Effector memory CD8-positive, alpha-beta T cell (primary cell): ENCODE measurements at regions not wholly inside any gene's neighbourhood (a gene's known extent, or its start where the extent isn't known, plus 50 kb on each side); places are given as distances from the start of the nearest gene placed in this dataset.

Source experiments
- ATAC-seq: fragments of 150-1000 bp; cut with Tn5 transposase; replicated peaks from 2 replicates; pipeline ENCODE4 v1.10.0; 2021; ENCODE audit warnings: mild to moderate bottlenecking, moderate library complexity
- DNase-seq, 3 experiments: peaks; one replicate each; pipeline ENCODE4 v3.0.0; 2021
- H3K27ac Mint-ChIP-seq, 2 donors: one replicate each; pipeline ENCODE4 v1.8.0; 2022; ENCODE audit warnings: mild to moderate bottlenecking in 2 of 2, mixed read lengths in 2 of 2, moderate library complexity in 2 of 2
- H3K27me3 Mint-ChIP-seq, 2 donors: one replicate each; pipeline ENCODE4 v1.8.0; 2022; ENCODE audit warnings: mixed read lengths in 2 of 2
- H3K36me3 Mint-ChIP-seq: one replicate; pipeline ENCODE4 v1.8.0; 2022; ENCODE audit warnings: mild to moderate bottlenecking, moderate library complexity, mixed read lengths; ENCODE audit not compliant: insufficient read depth
- H3K4me1 Mint-ChIP-seq, 2 donors: one replicate each; pipeline ENCODE4 v1.8.0; 2022; ENCODE audit warnings: low read depth in 2 of 2, mixed read lengths in 2 of 2
- H3K4me3 Mint-ChIP-seq, 2 donors: one replicate each; pipeline ENCODE4 v1.8.0; 2022; ENCODE audit warnings: mild to moderate bottlenecking in 2 of 2, mixed read lengths in 2 of 2, moderate library complexity in 2 of 2
- H3K9me3 Mint-ChIP-seq, 2 donors: one replicate each; pipeline ENCODE4 v1.8.0; 2022; ENCODE audit warnings: mixed read lengths in 2 of 2

DNA sequence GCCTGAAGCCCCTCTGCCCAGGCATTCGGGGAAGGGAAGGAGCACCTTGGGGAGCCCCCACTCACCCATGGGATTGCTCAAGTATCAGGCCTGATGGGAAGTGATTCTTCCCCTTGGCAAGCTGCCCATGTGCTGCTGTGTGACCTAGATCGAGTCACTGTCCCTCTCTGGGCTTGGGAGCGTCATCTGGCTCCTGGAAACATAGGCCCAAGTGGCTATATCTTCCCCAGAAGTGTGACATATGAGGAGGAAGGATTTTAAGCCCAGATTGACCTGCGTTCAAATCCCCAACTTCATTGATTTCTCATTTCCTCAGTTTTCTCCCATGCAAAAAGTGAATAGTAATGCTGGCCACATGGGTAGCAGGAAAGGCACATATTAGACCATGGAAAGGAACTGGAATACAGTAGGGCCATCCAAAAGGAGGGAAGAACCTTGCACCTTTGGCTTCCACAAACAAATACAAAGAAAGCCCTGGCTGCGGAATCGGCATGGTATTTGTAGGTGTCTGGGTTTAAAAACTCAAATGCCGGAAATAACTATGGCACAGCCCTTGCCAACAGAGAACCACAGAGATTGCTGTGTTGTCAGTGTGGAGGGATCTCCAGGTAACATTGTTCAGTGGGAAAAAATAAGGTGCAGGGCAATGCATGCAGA, 169.5 kb upstream of the ZMIZ1 start:
- H3K36me3 Mint-ChIP-seq: no peaks in the 10 kb centered on the region
- no peak for DNase-seq
- peaks cover 2 to 13% of the 10 kb centered on the region in 2 donors for H3K27me3 Mint-ChIP-seq
- H3K4me3 Mint-ChIP-seq: no peak overlapping the region
- ATAC-seq: no peak
- H3K4me1 Mint-ChIP-seq: no peaks in the 10 kb centered on the region
- H3K27ac Mint-ChIP-seq: no peak overlapping the region
- H3K9me3 Mint-ChIP-seq: no peaks in the 10 kb centered on the region

DNA sequence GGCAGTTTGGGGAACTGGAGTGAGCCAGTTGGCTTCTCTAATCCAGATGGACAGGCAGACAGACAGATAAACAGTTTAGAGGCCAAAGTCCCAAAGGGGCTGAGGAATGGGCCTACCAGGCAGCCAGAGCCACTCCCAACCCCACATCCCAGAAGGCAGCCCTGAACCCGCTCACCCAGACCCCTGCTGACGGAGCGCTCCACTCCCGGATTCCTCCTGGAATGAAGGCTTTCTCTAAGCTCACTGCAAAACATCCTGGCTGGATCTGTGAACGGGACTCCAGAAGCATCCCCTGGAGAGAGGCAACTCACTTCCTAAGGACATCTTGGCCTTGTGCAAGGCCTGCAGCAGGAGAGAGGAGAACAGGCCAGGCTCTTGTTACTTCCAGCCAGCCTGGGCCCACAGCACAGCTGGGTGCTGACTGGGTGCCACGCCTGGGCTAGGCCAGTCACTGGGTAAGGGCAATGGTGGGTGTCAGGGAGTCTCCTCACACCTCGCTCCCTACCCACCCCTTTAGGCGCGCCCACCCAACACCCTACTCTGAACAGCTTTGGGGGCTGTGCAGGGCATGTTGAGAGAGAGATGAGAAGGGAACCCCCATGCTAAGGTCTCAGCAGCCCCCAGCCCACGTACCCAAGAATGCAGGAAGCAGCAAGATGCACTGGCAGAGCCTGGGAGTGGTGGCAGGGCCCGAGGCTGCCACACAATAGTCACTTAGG, 168.6 kb upstream of the ZMIZ1 start:
- Mint-ChIP-seq H3K36me3 (no peaks in the 10 kb centered on the region), H3K27me3 (peaks cover 0 to 4% of the 10 kb centered on the region in 2 donors), H3K27ac (no peak overlapping the region), H3K4me3 (no peak overlapping the region), H3K9me3 (no peaks in the 10 kb centered on the region), H3K4me1 (no peaks in the 10 kb centered on the region)
- DNase-seq: no peak
- ATAC-seq: no peak

DNA sequence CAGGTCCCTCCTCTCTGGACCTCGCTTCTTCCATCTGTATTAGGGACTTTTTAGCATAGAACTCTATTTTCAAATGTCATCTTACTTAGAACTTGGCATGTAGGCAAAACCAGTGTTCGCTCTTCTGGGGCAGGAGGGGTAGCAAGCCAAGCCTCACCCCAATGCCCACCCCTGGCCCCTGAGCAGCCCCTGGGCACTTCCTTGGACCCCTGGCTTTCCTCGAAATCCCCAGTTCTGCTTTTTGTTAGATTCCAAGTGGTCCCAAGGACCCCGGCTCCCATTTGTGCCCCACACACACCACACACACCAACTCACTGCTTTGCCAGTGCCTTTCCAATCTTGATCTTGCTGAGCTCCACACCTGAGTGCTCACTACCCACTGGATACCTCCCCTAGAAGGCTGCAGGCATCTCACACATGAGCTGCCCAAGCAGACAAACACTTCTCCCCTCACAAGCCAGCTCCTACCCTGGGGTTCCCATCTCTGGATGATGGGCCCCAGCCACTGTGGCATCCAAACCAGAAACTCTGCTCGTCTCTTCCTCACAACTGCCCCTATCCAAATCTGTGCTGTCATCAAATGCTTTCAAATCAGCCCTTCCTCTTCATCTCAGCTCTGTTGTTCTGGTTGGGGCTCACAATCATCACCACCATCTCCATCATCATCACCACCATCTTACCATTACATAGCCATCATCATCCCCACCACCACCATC, 167.9 kb upstream of the ZMIZ1 start:
- H3K36me3 Mint-ChIP-seq: no peaks in the 10 kb centered on the region
- no peak overlapping the region for H3K27ac Mint-ChIP-seq
- no peak overlapping the region for H3K4me3 Mint-ChIP-seq
- H3K27me3 Mint-ChIP-seq: no peaks in the 10 kb centered on the region
- no peaks in the 10 kb centered on the region for H3K4me1 Mint-ChIP-seq
- ATAC-seq (no peak), DNase-seq (no peak)
- H3K9me3 Mint-ChIP-seq: no peaks in the 10 kb centered on the region

DNA sequence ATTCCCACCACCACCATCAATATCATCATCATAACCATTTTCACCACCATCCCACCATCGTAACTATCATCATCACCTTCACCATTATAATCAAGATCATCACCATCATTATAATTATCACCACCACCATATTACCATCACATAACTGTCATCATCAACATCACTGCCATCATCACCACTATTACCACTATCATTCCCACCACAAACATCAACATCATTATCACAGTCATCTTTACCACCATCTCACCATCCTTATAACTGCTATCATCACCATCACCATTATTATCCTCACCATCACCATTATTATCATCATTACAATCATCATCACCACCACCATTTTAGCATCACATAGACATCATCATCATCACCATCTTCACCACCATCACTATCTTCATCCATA, 167.1 kb upstream of the ZMIZ1 start:
- H3K4me3 Mint-ChIP-seq: no peak overlapping the region
- no peaks in the 10 kb centered on the region for H3K9me3 Mint-ChIP-seq
- no peaks in the 10 kb centered on the region for H3K4me1 Mint-ChIP-seq
- no peaks in the 10 kb centered on the region for H3K27me3 Mint-ChIP-seq
- H3K27ac Mint-ChIP-seq: no peak overlapping the region
- no peaks in the 10 kb centered on the region for H3K36me3 Mint-ChIP-seq
- DNase-seq (no peak), ATAC-seq (no peak)

DNA sequence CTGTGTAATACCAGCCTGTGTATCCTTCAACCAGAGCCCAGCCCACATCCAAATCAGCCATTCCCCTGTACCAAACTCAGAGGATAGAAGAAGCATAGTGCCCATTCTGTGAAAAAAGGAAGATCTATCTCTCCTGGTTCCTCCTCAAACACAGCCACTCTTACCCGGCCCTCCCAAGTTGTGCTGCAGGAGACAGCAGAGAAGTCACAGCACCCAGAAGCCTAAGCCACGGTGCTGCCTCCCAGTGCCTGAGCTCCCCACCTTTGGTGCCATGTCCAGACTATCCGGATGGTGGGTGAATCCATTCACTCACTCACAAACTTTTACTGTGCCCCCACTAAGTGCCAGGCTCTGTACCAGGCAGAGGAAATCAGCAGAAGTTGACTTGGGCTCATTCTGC, 166.0 kb upstream of the ZMIZ1 start:
- DNase-seq (no peak), ATAC-seq (no peak)
- no peak overlapping the region for H3K27ac Mint-ChIP-seq
- no peaks in the 10 kb centered on the region for H3K4me1 Mint-ChIP-seq
- H3K9me3 Mint-ChIP-seq: no peaks in the 10 kb centered on the region
- peaks cover 6 to 10% of the 10 kb centered on the region in 2 donors for H3K27me3 Mint-ChIP-seq
- H3K36me3 Mint-ChIP-seq: no peaks in the 10 kb centered on the region
- H3K4me3 Mint-ChIP-seq: no peak overlapping the region

DNA sequence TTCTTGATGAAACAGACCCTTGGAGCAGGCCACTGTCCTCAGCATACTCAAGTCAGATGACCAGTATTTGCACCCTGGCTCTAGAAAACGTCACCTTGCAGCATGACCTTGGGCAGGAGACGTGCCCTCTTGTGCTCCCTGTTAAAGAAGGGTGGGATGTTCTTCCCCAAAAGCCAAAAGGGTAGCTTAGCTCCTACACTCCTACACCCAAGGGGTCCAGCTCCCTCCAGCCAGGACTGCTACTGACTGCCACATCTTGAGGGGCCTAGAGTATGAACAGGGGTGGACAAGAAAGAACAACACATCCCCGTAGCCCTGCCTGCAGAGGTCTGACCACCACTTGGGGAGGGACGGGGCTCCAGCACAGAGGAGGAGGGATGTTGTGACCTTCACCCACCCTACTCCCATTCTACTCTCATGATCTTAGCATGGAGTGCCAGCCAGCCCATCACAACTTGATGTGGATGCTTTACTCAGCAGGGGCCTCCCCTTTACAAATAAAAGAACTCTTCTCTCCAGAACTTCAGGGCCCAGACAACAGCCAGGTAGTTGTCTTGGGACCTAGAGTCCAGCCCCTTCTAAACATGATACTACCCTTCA, 165.3 kb upstream of the ZMIZ1 start:
- Mint-ChIP-seq H3K27me3 (peaks cover 6 to 12% of the 10 kb centered on the region in 2 donors), H3K4me1 (no peaks in the 10 kb centered on the region), H3K36me3 (no peaks in the 10 kb centered on the region), H3K9me3 (no peaks in the 10 kb centered on the region), H3K4me3 (no peak overlapping the region), H3K27ac (no peak overlapping the region)
- ATAC-seq (no peak), DNase-seq (no peak)

DNA sequence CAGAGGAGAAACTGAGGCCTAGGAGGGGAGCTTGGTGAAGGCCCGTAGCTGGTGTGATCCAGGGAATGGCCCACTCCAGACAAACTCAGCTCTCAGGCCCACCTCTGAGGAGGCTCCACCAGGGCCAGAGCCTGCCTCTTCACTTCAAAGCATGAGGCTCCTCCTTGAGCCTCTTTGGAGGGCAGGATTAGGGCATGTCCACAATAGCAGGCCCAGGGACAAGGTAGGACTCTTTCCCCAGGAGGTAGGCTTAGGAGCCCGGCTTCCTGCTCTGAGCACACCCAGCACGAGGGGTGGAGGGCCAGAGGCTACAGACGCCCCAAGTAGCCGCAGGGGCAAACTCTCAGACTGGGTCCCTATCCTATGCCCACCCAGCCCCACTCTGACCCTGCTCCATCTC, 164.6 kb upstream of the ZMIZ1 start:
- DNase-seq: no peak
- Mint-ChIP-seq H3K4me1 (no peaks in the 10 kb centered on the region), H3K27me3 (peaks cover 6 to 12% of the 10 kb centered on the region in 2 donors), H3K9me3 (no peaks in the 10 kb centered on the region), H3K4me3 (no peak overlapping the region), H3K36me3 (no peaks in the 10 kb centered on the region), H3K27ac (no peak overlapping the region)
- no peak for ATAC-seq

DNA sequence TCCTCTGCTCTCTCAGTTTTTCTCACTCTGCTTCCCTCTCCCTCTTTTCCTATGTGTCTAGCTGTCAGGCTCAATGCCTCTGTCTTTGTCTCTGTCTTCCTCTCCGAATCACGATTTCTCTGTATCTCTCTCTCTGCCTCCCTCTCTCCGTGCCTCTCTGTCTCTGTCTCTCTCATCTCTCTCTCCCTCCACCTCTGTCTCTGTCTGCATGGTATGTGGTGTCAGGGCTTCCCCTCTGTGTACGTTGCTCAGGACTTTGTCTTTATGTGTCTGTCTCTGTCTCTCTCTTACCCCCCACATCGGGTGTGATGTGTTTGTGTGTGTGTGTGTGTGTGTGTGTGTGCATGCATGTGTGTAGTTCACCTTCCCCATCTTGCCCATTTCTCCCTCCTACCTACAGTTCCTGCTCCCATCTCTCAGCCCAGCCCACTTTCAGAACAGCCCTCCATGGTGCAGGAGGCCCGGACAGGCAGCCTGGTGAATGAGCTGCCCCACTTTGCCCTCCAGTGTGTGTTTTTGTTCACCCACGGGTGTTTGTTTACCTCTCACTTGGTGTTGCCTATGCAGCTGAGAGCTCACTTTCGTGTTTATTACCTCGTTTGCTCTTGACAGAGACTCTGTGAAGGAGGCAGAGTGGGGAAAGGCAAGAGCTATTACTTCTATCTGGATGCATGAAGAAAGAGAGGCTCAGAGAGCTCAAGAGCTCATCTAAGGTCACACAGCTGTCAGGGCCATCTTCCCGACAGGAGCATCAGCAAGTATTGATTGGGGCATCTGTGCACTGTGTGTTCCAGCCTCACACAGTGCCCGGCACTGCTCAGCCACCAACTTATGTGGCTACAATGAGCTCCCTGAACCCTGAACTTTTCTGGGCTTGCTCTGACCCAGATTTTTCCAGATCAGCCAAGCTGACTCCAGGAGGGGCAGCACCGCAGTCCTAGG, 163.5 kb upstream of the ZMIZ1 start:
- Mint-ChIP-seq H3K9me3 (no peaks in the 10 kb centered on the region), H3K36me3 (no peaks in the 10 kb centered on the region), H3K4me3 (no peak overlapping the region), H3K27ac (no peak overlapping the region), H3K27me3 (peaks cover 6 to 12% of the 10 kb centered on the region in 2 donors), H3K4me1 (no peaks in the 10 kb centered on the region)
- no peak for ATAC-seq
- DNase-seq: no peak

DNA sequence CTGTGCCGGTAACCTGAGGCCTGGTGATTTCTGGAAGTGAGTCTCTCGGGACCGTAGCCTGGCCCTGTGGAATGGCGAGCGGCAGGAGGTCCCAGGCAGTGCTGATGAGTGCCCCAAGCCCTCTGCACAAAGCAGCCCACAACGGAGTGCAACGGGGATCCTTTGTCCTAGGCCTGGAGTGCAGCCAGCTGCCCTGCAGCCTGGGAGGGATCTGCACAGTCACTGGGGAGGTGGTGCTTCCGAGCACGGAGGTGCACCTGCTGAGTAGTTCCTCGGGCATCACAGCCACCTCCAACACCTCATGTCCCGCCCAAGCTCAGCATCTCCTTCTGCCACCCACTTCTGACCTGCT, 162.8 kb upstream of the ZMIZ1 start:
- no peaks in the 10 kb centered on the region for H3K36me3 Mint-ChIP-seq
- no peak overlapping the region for H3K4me3 Mint-ChIP-seq
- peaks cover 6 to 12% of the 10 kb centered on the region in 2 donors for H3K27me3 Mint-ChIP-seq
- no peaks in the 10 kb centered on the region for H3K4me1 Mint-ChIP-seq
- DNase-seq: no peak
- ATAC-seq: no peak
- no peaks in the 10 kb centered on the region for H3K9me3 Mint-ChIP-seq
- H3K27ac Mint-ChIP-seq: no peak overlapping the region

DNA sequence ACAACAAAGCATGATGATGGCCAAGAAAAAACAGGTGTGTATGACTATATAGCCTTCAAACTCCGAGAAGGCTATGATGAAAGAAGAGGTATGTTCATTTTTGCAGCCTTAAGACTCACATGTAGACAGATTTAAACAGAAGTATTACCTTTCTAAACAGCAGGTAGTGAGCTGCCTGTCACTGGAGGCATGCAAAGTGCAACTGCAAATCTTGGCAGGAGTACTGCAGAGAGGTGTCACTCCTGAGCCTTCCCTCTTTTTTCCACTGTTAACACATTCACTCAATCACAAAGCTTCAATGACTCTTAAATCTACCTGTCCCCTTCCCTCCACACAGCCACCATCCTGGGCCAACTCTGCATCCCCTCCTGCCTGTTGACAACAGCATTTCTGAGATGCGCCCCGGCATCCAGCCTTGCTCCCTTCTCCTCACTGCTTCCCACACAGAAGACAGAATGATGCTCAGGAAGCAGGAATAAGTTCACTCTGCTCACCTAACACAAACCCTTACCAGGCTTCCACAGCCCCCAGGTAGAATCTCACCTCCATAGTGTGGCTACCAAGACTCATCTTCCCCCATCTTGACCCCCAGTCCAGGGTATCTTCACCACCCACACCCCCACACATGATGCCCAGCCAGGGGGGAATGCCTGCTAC, 161.9 kb upstream of the ZMIZ1 start:
- Mint-ChIP-seq H3K4me3 (no peak overlapping the region), H3K27ac (no peak overlapping the region), H3K9me3 (no peaks in the 10 kb centered on the region), H3K27me3 (peaks cover 6 to 12% of the 10 kb centered on the region in 2 donors), H3K36me3 (no peaks in the 10 kb centered on the region), H3K4me1 (no peaks in the 10 kb centered on the region)
- no peak for ATAC-seq
- no peak for DNase-seq

DNA sequence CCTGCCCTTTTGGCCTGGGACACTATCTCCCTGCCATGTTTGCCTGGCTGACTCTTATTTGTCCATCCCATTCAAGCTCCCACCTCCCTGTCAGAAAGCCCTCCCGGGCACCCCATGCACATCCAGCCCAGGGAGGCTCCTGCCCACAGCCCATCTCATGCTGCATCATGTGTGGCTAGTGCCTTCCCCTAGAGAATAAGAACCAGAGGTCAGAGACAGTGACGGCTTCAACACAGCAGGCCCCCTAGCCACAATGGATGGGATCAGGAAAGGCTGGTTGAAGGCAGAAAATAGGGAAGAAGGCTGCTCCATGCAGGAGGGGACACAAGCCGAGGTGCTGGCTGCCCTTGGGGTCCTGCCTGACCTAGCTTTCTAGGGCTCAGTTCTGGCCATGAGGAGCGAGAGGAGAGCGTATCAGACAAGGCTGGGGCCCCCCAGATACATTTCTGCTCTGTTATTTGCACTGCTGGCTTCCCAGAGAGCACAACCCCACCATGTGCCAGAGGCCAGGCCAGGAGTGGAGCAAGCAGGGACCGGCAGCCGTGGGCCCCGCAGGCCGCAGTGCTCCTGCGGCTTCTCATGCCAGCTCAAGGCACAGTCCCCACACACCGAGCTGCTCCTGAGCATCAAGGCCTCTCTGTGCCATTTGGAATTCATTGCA, 161.1 kb upstream of the ZMIZ1 start:
- Mint-ChIP-seq H3K4me3 (no peak overlapping the region), H3K27me3 (peaks cover 10 to 12% of the 10 kb centered on the region in 2 donors), H3K4me1 (no peaks in the 10 kb centered on the region), H3K9me3 (no peaks in the 10 kb centered on the region), H3K36me3 (no peaks in the 10 kb centered on the region), H3K27ac (no peak overlapping the region)
- ATAC-seq (no peak), DNase-seq (no peak)

DNA sequence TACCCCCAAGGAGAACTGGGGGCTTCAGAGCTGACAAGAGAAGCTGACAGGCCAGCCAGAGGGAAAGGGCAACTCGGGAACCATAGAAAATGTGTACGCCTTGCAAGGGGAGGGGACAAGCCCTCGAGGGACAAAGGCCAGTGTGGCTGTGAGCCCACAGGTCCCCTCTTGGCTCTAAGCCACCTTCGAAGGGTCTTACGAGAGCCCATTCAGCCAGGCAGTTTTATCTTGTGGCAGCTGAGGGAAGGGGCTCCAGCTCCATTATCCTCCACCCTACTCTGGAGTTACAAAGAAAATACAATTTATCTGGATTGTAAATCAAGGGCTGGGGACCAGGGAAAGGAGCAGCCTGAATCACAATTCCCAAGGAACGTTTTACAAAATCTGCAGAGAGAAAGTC, 159.5 kb upstream of the ZMIZ1 start:
- H3K27ac Mint-ChIP-seq: no peak overlapping the region
- H3K36me3 Mint-ChIP-seq: no peaks in the 10 kb centered on the region
- H3K4me1 Mint-ChIP-seq: no peaks in the 10 kb centered on the region
- no peak for ATAC-seq
- no peak overlapping the region for H3K4me3 Mint-ChIP-seq
- no peaks in the 10 kb centered on the region for H3K9me3 Mint-ChIP-seq
- H3K27me3 Mint-ChIP-seq: peaks cover 12 to 13% of the 10 kb centered on the region in 2 donors
- DNase-seq: no peak
